HG03575 (cell line): ENCODE measurements at regions not wholly inside any gene's neighbourhood (a gene's known extent, or its start where the extent isn't known, plus 50 kb on each side); places are given as distances from the start of the nearest gene placed in this dataset.
"Not testable (repeated sequence)": the region's sequence is repeated elsewhere in the genome, so short reads cannot be mapped to it uniquely, and the experiment has no call there.

Experiments used
- ATAC-seq: cut with Tn5 transposase; IDR thresholded peaks from one replicate; pipeline ENCODE4 v1.9.1; 2021; ENCODE audit not compliant: unreplicated experiment, insufficient number of reproducible peaks, low FRiP score; ENCODE audit errors: extremely low read depth

DNA sequence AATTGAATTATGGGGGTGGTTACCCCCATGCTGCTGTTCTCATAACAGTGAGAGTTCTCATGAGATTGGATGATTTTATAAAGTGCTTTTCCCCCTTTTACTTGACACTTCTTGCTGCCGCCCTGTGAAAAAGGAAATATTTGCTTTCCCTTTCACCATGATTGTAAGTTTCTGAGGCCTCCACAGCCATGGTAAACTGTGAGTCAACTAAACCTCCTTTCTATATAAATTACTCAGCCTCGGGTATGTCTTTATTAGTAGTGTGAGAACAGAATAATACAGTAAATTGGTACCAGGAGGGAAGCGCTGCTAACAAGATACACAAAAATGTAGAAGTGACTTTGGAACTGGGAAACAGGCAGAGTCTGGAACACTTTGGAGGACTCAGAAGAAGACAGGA, 1070.8 kb downstream of the FAM133A start:
- ATAC-seq: no peak

DNA sequence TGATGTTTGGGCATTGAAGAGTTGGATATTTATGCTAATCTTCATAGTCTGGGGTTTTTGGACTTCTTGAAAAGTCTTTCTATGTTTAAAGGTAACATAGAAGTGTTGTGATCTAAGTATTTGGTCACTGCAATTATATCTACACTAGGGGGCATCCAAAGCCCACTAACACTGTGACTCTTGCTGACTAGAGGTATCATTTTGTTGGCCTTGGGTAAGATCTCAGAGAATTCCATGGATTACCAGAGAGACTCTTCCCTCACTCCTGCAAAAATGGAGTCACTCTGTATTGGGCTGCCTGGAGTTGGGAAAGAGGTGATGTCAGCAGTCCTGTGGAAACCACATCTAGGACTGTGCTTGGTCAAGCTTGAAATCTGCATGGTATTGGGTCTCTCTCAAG, 1077.6 kb downstream of the FAM133A start:
- no peak for ATAC-seq

DNA sequence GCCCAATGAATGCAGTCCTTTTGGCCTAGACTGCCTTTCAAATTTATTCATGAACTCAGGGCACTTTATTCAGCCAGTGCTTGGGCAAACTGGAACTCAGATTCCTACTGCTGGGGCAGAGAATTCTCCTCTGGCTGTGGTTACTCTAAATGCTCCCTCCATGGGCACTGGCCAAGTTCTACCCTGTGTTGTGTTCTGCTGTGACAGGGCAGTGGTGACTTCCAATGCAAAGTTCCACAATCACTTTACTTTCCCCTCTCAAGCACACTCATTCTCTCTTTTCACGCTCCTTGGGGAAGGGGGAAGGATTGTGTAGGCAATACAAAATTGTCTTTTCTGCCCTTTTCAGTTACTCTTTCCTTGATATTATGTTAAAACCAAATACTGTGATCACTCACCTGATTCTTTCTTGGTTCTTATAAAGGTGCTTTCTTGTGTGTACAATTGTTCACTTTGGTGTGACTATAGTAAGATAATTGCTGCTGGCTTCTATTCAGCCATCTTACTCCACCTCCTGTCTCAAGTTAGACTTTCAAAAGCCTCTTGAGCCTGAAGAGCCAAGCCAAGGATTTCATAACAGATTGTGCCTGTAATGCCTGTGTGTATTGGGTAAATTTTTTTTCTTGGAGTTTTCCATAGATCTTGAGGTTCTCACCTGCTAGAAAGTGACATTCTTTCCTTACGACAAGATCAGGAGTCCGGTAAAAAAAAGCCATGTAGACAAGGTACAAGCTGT, 1078.6 kb downstream of the FAM133A start:
- no peak for ATAC-seq

DNA sequence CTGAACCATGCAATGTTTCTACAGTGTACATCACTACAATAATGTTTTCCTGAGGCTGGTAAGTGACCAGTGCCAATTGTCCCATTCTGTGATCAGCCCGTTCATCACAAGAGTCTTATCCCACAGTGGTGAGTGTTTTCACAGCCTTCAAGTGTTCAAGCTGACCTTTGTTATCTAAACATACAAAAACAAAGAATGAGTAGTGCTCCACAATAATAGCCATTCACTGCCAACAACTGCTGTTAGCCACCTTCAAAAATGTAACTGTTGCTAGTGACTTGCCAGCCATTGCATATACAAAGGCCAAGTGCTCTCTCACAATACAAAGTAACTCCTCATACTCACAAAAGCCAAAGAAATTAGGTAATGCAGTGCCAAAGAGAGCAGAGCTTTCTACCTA, 1084.1 kb downstream of the FAM133A start:
- no peak for ATAC-seq

DNA sequence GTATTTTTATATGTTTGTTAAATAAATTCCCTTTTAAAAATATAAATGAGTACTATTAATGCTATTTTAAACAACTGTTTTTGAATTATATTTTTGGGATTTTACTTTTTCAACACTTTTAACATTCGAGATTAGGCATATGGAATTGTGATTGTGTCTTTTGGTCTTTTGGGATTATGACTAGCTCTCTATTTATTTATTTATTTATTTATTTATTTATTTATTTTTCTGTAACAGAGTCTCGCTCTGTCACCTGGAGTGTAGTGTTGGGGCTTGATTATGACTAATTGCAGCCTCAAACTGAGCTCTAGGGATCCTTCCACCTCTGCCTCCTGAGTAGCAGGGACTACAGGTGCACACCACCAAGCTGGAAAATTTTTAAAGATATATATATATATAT, 1101.6 kb downstream of the FAM133A start:
- ATAC-seq: no peak

DNA sequence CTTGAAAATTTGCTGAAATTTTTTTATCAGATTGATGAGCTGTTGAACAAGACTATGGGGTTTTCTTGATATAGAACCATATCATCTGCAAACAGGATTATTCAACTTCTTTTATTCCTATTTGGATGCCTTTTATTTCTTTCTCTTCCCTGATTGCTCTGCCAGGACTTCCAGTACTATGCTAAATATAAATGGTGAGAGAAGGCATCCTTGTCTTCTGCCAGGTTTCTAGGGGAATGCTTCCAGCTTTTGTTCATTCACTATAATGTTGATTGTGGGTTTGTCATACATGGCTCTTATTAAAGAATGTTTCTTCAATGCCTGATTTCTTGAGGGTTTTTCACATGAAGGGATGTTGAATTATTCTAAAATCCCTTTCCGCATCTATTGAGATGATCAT, 1139.5 kb downstream of the FAM133A start:
- ATAC-seq: no peak

DNA sequence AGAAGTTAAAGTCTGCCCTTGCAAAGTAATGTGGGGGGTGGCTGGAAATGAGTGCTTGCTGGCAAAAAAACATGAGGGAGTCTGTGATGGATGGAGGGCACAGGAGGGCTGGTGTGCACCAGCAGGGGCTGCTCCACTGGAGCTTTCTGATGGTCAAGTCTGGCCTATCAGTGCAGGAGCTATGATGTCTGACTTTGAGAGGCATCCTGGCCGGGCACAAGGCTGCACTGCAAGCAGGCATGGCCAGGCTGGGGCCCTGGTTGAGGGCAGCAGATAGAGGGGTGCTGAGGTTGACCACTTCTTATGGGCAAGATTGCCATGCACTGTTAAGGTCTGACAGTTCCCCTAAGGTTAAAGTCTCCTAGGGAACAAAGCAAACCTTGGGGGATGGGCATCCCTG, 1140.2 kb downstream of the FAM133A start:
- no peak for ATAC-seq

DNA sequence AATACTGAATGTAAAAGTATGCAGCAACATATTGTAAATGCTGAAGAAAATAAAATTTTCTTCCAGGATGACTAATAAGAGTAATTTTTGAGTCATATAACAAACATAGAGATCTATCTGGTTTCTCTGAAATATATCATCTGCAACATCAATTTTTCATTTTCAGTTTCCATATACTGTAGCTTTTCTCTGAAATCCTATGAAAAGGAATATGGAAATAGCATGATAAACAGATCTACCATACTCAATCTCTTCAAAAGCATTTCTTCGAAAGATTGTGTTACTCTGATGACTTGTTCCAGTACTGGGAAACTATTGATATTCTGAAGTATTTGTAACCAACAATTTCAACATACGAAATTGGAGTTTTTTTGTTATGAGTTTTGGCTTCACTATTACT, 1156.7 kb downstream of the FAM133A start:
- ATAC-seq: peak; percentile 78

DNA sequence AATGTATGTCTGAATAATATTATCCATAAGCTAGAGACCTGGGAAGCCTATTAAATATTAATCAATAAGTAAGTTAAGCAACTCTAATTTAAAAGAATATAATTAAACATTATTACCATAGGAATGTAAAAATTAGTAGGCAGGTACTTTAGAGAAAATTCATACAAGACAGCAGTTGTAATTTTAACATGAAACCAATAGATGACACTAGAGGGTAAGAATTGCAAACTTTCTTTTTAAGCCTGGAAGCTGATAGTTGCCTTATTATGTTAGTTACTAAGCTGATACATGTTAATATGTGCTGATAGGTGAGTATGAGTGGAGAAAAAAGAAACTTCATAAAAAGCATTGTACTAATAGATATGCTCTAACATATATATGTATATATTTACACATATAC, 1157.4 kb downstream of the FAM133A start:
- ATAC-seq: no peak

DNA sequence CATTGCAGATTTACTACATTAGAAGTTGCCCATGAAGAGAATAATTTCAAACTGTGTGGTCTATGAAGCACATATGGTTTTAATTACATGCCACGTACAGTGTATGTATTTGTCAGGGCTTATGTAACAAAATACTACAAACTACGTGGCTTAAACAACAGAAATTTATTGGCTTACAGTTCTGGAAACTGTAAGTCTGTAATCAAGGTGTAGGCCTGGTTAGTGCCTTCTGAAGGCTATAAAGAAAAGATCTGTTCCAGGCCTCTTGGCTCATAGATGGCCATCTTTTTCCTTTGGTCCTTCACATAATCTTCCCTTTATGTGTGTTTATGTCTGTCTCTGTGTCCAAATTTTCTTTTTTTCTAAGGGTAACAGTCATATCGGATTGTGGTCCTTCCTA, 1160.2 kb downstream of the FAM133A start:
- ATAC-seq: no peak

DNA sequence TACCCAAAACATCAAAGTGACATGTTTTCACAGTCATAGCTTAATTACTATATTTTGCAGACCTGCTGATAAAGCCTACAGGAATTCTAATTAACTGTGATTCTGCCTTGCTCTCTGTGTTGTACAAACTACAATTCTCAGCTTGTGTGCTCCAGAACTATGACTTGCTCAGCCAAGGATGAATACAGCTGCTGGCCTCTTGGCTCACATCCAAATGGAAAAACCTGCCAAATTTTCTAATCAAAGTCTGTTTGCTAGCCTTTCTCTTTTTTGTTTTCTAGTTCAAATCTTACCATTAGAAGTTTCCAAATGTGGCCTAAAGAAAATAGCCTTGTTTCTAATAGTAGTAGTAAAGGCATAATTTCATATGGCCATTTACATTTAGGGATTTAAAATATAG, 1176.8 kb downstream of the FAM133A start:
- no peak for ATAC-seq

DNA sequence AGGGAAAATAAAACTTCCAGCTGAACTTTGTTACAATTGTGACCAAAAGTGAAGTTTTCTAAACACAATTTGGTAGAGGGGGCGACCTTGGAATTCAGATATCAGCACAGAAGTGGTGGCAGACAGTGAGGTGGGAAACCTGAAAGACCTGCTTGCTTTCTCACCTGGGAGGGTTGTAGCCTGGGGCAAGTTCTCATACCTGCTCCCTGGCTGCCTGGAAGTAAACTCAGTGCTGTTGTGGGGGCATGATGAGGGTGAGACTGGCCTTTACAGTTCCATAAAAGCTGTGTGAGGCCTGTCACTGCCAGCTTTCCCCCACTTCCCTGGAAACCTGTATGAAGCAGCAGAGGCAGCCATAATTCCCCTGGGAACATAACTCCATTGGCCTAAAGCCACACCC, 1180.2 kb downstream of the FAM133A start:
- no peak for ATAC-seq

DNA sequence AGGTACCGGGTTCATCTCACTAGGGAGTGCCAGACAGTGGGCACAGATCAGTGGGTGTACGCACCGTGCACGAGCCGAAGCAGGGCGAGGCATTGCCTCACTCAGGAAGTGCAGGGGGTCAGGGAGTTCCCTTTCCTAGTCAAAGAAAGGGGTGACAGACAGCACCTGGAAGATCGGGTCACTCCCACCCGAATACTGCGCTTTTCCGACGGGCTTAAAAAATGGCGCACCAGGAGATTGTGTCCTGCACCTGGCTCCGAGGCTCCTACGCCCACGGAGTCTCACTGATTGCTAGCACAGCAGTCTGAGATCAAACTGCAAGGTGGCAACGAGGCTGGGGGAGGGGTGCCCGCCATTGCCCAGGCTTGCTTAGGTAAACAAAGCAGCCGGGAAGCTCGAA, 1188.5 kb downstream of the FAM133A start:
- not testable (repeated sequence) for ATAC-seq

DNA sequence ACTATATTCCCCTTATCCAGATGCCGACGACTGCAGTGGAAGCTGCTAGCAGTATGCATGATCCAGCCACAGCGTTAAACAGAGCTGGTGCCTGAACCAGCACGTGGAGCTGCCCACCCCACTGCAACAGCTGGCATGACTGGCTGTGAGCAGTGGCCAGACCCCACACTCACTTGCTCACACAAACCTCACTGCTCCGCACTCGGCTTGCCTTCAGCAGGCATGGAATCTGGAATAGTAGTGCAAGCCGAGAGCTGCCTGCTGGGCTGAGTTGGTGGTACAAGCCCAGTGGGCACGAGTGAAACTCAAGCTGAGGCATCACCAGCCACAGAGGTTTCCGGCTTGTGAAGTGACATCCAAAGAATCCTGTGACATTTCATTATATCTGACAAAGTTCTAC, 1197.6 kb downstream of the FAM133A start:
- no peak for ATAC-seq

DNA sequence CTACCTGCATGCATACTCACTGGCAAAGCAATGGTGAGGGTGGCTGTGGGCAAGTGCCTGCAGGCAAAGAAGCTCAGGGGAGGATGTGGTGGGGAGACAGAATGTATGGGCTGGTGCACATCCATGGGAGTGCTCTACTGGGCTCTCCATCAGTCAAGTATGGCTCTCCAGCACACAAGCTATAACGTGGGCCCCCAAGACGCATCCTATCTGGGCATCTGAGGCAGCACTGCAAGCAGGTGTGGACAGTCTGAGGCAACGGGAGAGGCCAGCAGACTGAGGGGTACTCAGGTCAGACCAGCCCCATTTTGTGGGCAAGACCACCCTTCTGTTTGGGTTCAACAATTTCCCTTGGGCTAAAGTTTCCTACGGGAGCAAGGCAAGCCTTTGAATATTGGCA, 1227.8 kb downstream of the FAM133A start:
- ATAC-seq: no peak

DNA sequence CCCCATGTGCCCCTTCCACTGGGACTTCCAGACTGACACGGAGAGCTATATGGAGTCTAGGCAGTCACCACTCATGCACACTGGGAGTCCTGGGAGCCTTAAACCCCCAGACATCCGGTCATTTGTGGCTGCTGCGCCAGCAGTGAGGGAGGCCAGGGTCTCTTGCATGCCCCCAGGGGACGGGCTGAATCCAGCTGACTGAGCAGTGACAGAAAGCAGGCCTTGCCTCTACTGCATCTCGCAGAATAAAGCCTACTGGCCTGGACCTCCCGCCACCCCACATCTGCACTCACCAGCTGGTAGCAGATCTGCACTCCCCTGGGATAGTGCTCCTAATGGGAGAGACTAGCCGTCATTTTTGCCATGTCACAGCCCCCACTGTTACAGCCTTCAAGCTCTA, 1234.2 kb downstream of the FAM133A start:
- no peak for ATAC-seq

DNA sequence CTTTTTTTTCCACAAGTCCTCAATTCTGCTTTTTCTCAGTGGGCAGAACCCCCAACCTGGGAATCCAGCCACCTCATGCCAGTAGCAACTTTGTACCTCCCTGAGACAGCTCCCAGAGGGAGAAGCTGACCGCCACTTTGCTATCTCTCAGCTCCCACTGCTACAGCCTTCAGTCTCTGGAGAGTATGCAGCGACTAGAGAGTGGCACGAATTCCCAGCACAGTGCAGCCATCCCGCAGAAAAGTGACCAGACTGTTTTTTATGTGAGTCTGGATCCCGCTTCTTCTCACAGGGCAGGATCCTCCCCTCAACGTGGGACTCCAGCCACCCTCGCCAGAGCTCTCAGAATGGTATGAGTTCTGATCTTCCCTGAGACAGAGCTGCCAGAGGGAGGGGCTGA, 1234.6 kb downstream of the FAM133A start:
- no peak for ATAC-seq

DNA sequence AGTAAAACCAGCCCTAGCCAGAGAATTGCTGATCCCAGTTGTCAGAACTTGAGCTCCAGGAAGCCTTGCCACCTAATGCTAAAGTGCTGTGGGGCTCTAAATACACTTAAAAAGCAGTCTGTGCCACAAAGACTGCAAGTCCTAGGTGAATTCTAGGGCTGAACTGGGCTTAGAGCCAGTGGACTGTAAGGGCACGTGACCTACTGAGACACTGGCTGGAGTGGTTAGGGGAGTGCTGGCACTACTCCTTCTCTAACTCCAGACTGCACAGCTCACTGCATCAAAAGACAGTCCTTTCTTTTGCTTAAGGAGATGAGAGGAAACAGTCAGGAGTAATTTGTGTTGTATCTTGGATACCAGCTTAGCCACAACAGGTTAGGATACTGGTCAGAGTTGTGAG, 1240.2 kb downstream of the FAM133A start:
- no peak for ATAC-seq

DNA sequence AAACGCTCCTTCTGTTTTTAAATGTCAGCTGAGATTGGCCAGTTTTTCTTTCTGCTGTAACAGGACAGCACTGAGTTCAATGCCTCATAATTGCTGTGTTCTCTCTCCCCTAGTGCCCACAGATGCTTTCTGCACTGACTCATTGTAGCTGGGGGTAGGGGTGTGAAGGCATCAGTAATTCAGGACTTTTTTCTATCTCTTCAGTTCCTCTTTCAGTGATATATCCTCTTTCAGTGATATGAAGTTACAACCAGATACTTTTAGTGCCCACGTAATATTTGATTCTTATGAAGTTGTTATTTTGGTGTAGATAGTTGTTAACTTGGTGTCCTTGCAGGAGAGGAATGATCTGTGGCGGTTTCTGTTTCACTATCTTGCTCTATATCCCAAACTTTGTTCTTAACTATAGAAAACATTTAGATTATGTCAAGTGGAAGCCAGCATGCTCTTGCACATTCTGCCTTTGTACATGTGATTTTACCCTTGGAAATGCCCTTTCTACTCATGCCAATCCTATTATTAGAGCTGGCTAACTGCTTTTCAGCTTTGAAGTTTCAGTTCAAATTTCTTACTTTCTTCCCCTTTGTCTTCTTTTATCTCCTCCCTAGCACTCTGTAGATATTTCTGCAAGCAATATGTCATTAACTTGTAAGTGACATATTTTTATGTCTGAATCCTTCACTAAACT, 1258.4 kb downstream of the FAM133A start:
- peak; percentile 73 for ATAC-seq

DNA sequence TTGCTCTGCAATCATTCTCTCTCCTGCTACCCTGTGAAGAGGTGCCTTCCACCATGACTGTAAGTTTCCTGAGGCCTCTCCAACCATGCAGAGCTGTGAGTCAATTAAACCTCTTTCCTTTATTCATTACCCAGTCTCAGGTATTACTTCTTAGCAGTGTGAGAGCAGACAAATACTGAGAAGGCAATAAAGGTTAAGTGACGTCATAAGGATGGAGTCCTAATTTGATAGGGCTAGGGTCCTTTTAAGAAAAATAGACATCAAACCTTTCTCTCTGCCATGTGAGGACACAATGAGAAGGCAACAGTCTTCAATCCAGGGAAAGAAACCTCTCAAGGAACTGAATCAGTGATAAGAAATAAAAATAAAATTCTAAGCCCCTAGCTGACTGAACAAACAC, 1262.7 kb downstream of the FAM133A start:
- ATAC-seq: no peak

DNA sequence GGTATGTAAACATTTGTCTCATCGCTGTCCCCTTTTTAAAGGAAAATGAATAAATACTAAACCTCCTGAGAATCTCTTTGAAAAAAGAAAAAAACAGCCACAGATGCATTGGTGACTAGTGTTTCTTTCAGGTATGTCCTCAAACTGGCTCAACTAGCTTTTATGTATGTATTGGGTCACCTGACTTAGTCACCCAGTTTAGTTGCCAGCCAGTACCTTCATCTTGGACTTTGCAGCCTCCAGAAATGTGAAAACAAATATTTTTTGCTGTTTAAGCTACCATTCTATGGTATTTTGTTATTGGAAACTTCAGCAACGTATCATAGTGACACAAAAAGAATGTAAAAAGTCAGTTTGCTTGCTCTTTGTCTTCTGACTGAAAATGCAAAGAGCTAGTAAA, 1263.5 kb downstream of the FAM133A start:
- no peak for ATAC-seq
